ENCODE measurements at regions not wholly inside any gene's neighbourhood (a gene's known extent, or its start where the extent isn't known, plus 50 kb on each side); places are given as distances from the start of the nearest gene placed in this dataset.

DNA sequence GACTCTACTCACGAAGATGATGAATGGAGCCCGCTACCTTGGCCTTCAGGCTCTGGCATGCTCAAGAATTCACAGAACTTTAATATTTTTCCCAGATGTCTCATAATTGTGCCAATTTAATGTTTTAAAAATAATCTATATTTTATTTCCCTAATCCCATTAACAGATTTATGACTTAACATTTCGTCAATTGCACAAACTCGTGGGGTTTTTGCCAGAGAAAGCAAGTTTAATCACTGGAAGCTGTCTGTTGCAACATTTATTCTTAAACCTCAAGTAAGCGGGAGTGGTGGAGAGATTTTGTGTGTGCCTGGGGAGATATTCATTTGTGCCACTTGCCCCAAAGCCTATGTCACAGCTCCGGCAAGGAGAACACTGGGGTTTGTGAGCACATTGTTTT, 117.9 kb downstream of the TEX36 start:
- ChIA-PET CTCF (interaction anchor here (1.5 kb wide), 1 partner anchor 19 kb away, joined by 3 read pairs; no protein-coding TSS in a partner anchor), POLR2A (no interaction called here)
- TF ChIP-seq CBX8 (IDR thresholded peaks at IDR 0.05), result no peak
- Histone ChIP-seq H3K9me3 (peaks cover 9% of the 10 kb centered on the region; the same call in 2 of the 3 replicates), H3K4me2 (no peak overlapping the region), H3K4me1 (no peaks in the 10 kb centered on the region), H3K27ac (no peak overlapping the region), H3K4me3 (no peak overlapping the region)
- ATAC-seq (no peak), FAIRE-seq (no peak), DNase-seq (ENCODE audit: low read depth in 1 of 2, low spot score in 1 of 2) (no peak)
- 24% methylated on average over 6 of the region's 6 CpGs for WGBS (ENCODE audit: missing lambda C conversion rate)

DNA sequence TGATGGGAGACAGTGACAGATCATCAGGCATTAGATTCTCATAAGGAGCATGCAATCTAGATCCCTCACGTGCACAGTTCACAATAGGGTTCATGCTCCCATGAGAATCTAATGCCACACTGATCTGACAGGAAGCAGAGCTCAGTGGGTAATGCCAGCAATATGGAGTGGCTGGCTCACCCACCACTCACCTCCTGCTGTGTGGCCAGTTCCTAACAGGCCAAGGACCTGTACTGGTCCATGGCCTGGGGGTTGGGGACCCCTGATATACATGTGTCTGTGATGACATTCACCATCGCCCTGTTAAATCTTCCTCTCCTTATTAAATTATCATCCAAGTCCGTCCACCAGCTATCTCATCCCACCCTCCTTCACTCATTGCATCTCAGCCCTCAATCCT, 118.4 kb downstream of the TEX36 start:
- Histone ChIP-seq H3K9me3 (peaks cover 9% of the 10 kb centered on the region; the same call in 2 of the 3 replicates), H3K4me3 (no peak overlapping the region), H3K4me2 (no peak overlapping the region), H3K27ac (no peak overlapping the region), H3K4me1 (no peaks in the 10 kb centered on the region)
- ChIA-PET CTCF (interaction anchor here (0.8 to 1.5 kb wide), 2 partner anchors 19 to 1695 kb away, joined by 3 read pairs; no protein-coding TSS in a partner anchor), POLR2A (no interaction called here)
- ATAC-seq, result no peak
- no peak for TF ChIP-seq PHF8 (IDR thresholded peaks at IDR 0.05; ENCODE audit: borderline replicate concordance, low read depth)
- TF ChIP-seq SMC3 (IDR thresholded peaks at IDR 0.05), result no peak
- TF ChIP-seq, protein P1, sequence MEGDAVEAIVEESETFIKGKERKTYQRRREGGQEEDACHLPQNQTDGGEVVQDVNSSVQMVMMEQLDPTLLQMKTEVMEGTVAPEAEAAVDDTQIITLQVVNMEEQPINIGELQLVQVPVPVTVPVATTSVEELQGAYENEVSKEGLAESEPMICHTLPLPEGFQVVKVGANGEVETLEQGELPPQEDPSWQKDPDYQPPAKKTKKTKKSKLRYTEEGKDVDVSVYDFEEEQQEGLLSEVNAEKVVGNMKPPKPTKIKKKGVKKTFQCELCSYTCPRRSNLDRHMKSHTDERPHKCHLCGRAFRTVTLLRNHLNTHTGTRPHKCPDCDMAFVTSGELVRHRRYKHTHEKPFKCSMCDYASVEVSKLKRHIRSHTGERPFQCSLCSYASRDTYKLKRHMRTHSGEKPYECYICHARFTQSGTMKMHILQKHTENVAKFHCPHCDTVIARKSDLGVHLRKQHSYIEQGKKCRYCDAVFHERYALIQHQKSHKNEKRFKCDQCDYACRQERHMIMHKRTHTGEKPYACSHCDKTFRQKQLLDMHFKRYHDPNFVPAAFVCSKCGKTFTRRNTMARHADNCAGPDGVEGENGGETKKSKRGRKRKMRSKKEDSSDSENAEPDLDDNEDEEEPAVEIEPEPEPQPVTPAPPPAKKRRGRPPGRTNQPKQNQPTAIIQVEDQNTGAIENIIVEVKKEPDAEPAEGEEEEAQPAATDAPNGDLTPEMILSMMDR (IDR thresholded peaks at IDR 0.05), result no peak
- no peak for TF ChIP-seq HEYL (CRISPR knock-in tag; IDR thresholded peaks at IDR 0.05)
- TF ChIP-seq CBX8 (IDR thresholded peaks at IDR 0.05), result no peak
- TF ChIP-seq FOSB (CRISPR knock-in tag; IDR thresholded peaks at IDR 0.05), result no peak
- no peak for TF ChIP-seq MAFK (IDR thresholded peaks at IDR 0.05; ENCODE audit: partially characterized antibody)
- TF ChIP-seq POLR2AphosphoS2 (conservative IDR thresholded peaks at IDR 0.05; ENCODE audit: low read length), result no peak
- no peak for TF ChIP-seq EP300 (IDR thresholded peaks at IDR 0.05)
- no peak for TF ChIP-seq RFX5 (IDR thresholded peaks at IDR 0.05)
- TF ChIP-seq JUNB (IDR thresholded peaks at IDR 0.05), result no peak
- no peak for TF ChIP-seq KDM1A (IDR thresholded peaks at IDR 0.05; ENCODE audit: low read depth)
- TF ChIP-seq RARB (CRISPR knock-in tag; IDR thresholded peaks at IDR 0.05), result no peak
- TF ChIP-seq ATOH8 (CRISPR knock-in tag; IDR thresholded peaks at IDR 0.05; ENCODE audit: low read depth), result no peak
- no peak for TF ChIP-seq ELK1 (IDR thresholded peaks at IDR 0.05; ENCODE audit: low read depth, low read length)
- no peak for TF ChIP-seq HOXA7 (CRISPR knock-in tag; IDR thresholded peaks at IDR 0.05)
- no peak for TF ChIP-seq ESRRA (IDR thresholded peaks at IDR 0.05; ENCODE audit: borderline replicate concordance, low read length)
- DNase-seq (ENCODE audit: low read depth in 1 of 2, low spot score in 1 of 2), result no peak
- no peak for FAIRE-seq
- 27% methylated on average over 3 of the region's 3 CpGs for WGBS (ENCODE audit: missing lambda C conversion rate)

- ATAC-seq (peak; percentile 30 to 61; a peak in 3 of 6 replicates), DNase-seq (ENCODE audit: low read depth in 1 of 2, low spot score in 1 of 2) (peak in 1 of 2 experiments; percentile 33), FAIRE-seq (no peak)
- TF ChIP-seq FOXS1 (CRISPR knock-in tag; IDR thresholded peaks at IDR 0.05), result no peak
- TF ChIP-seq ESRRA (IDR thresholded peaks at IDR 0.05; ENCODE audit: borderline replicate concordance, low read length), result no peak
- TF ChIP-seq CHD4 (IDR thresholded peaks at IDR 0.05; ENCODE audit: borderline replicate concordance), result no peak
- no peak for TF ChIP-seq RAD21 (conservative IDR thresholded peaks at IDR 0.05 in 1 of 2, IDR thresholded peaks at IDR 0.05 in 1 of 2)
- TF ChIP-seq NPAS2 (CRISPR knock-in tag; IDR thresholded peaks at IDR 0.05; ENCODE audit: borderline replicate concordance), result no peak
- no peak for TF ChIP-seq JUNB (IDR thresholded peaks at IDR 0.05)
- TF ChIP-seq SREBF2 (IDR thresholded peaks at IDR 0.05), result no peak
- no peak for TF ChIP-seq BCL3 (IDR thresholded peaks at IDR 0.05)
- TF ChIP-seq REST (IDR thresholded peaks at IDR 0.05), result no peak
- TF ChIP-seq RNF2 (IDR thresholded peaks at IDR 0.05; ENCODE audit: borderline replicate concordance, low read depth), result no peak
- TF ChIP-seq RFX5 (IDR thresholded peaks at IDR 0.05), result no peak
- H3K4me3 ChIP-seq, result no peak overlapping the region
- ChIA-PET POLR2A (no interaction called here), CTCF (no interaction called here)
- no peak overlapping the region for H3K4me2 ChIP-seq
- peaks cover 9% of the 10 kb centered on the region; the same call in 2 of the 3 replicates for H3K9me3 ChIP-seq
- no peaks in the 10 kb centered on the region for H3K4me1 ChIP-seq
- H3K27ac ChIP-seq, result no peak overlapping the region
- 14% methylated on average over 4 of the region's 4 CpGs for WGBS (ENCODE audit: missing lambda C conversion rate)
Observed at GRCh38 chr10:125562737-125563136, 120.2 kb downstream of the TEX36 start.

Measured in A549 (cell line).